ENCODE measurements at regions not wholly inside any gene's neighbourhood (a gene's known extent, or its start where the extent isn't known, plus 50 kb on each side); places are given as distances from the start of the nearest gene placed in this dataset.

DNA sequence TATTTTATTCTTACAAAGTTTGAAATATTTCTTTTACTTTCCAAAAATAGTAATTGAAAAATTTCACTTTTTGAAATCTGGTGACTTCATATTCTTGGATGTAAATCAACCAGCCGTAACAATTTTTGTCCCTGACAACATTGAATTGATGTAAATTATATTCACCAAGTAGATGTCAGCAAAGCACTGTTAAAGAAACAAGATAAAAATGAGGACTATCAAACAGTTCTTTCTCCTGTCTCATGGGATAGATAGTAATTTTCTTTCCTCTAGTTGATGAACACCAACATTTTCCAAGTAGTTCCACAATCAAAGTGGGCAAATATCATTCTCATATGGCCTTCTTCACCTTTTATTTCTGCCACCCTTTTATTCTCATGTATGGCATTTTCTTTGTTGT, 1461.9 kb downstream of the MAT2B start:
- Histone ChIP-seq H3K27ac (ENCODE audit: low read depth in 2 of 2, low read length in 1 of 2) (no peak overlapping the region), H3K4me1 (ENCODE audit: control insufficient read depth in 2 of 2, insufficient read depth in 2 of 2, low read length in 1 of 2) (no peaks in the 10 kb centered on the region), H3K9me3 (ENCODE audit: control insufficient read depth in 2 of 2, insufficient read depth in 1 of 2, low read depth in 1 of 2, low read length in 1 of 2) (no peaks in the 10 kb centered on the region), H3K36me3 (ENCODE audit: control insufficient read depth in 2 of 2, insufficient read depth in 2 of 2, low read length in 1 of 2) (no peaks in the 10 kb centered on the region), H3K27me3 (ENCODE audit: control insufficient read depth in 1 of 2, insufficient read depth in 2 of 2, low read length in 2 of 2) (no peaks in the 10 kb centered on the region), H3K4me3 (ENCODE audit: low read depth in 1 of 2, low read length in 2 of 2) (no peak overlapping the region)
- WGBS, 2 donors, result 53 to 59% methylated on average over 1 of the region's 1 CpG

DNA sequence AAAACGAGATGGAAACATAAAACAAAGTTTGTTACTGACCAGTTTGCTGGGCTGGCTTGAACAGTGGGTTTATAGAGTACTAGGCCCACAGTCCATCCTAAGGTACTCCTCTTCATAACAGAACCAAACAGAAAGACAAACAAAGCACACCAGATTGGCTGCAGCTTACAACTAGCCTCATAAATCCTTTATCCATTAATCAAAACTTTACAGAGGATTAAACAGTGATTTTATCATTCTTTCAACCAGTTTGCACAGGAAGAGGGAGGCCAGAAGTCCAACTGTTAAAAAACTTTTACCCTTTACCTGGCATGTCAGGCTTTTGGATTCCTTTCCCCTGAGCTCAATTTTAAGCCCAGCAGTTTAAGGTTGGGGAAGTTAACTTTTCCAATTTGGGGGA, 1467.6 kb downstream of the MAT2B start:
- WGBS, 2 donors, result 10 to 35% methylated on average over 1 of the region's 1 CpG
- H3K27me3 ChIP-seq (ENCODE audit: control insufficient read depth in 1 of 2, insufficient read depth in 2 of 2, low read length in 2 of 2), result no peaks in the 10 kb centered on the region
- H3K4me1 ChIP-seq (ENCODE audit: control insufficient read depth in 2 of 2, insufficient read depth in 2 of 2, low read length in 1 of 2), result no peaks in the 10 kb centered on the region
- H3K36me3 ChIP-seq (ENCODE audit: control insufficient read depth in 2 of 2, insufficient read depth in 2 of 2, low read length in 1 of 2), result no peaks in the 10 kb centered on the region
- H3K9me3 ChIP-seq (ENCODE audit: control insufficient read depth in 2 of 2, insufficient read depth in 1 of 2, low read depth in 1 of 2, low read length in 1 of 2), result no peaks in the 10 kb centered on the region
- no peak overlapping the region for H3K27ac ChIP-seq (ENCODE audit: low read depth in 2 of 2, low read length in 1 of 2)
- no peak overlapping the region for H3K4me3 ChIP-seq (ENCODE audit: low read depth in 1 of 2, low read length in 2 of 2)

DNA sequence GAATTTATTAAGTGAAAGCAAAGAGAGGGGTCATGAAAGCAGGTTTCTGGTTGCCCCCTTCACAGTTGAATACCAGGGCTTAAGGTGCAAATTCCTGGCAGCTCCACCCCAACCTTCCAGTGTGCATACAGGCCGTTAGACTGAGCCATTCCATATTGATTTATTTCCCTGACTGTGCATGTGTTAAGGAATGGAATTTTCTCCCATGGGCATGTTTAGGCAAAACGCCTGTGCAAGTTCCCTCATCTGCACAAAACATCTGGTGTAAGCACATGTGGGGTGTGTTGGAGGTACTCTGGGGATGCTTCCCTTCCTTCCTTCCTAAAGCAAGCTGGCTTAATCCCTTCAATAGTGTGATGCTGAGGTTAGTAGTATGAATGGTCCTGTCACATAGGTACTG, 1470.6 kb downstream of the MAT2B start:
- no peak overlapping the region for H3K27ac ChIP-seq (ENCODE audit: low read depth in 2 of 2, low read length in 1 of 2)
- 33 to 45% methylated on average over 2 of the region's 2 CpGs for WGBS, 2 donors
- no peaks in the 10 kb centered on the region for H3K27me3 ChIP-seq (ENCODE audit: control insufficient read depth in 1 of 2, insufficient read depth in 2 of 2, low read length in 2 of 2)

DNA sequence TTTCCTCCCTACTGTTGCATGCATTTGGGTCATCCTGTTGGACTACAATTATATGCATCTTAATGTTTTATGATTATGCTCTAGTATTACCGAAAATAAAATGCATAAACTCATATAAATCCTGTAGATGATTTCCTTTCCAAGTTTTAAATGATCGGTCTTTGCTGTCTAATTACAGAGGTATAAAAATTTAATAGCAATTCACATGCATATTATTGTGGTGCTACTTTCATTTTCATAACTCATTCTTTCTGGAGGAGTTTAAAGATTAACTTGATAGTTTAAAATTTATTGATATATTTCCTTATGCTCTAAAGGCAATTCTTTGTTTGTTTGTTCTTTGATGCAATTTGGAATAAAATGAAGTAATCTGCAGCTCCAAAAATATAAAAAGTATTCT, 1475.1 kb downstream of the MAT2B start:
- no peaks in the 10 kb centered on the region for H3K4me1 ChIP-seq (ENCODE audit: control insufficient read depth in 2 of 2, insufficient read depth in 2 of 2, low read length in 1 of 2)
- no peaks in the 10 kb centered on the region for H3K9me3 ChIP-seq (ENCODE audit: control insufficient read depth in 2 of 2, insufficient read depth in 1 of 2, low read depth in 1 of 2, low read length in 1 of 2)
- no peak overlapping the region for H3K27ac ChIP-seq (ENCODE audit: low read depth in 2 of 2, low read length in 1 of 2)
- H3K4me3 ChIP-seq (ENCODE audit: low read depth in 1 of 2, low read length in 2 of 2), result no peak overlapping the region
- 72 to 83% methylated on average over 2 of the region's 2 CpGs for WGBS, 2 donors
- no peaks in the 10 kb centered on the region for H3K36me3 ChIP-seq (ENCODE audit: control insufficient read depth in 2 of 2, insufficient read depth in 2 of 2, low read length in 1 of 2)
- H3K27me3 ChIP-seq (ENCODE audit: control insufficient read depth in 1 of 2, insufficient read depth in 2 of 2, low read length in 2 of 2), result no peaks in the 10 kb centered on the region

More for the DNA sequence above, 1470.6 kb downstream of the MAT2B start:
- H3K4me3 ChIP-seq (ENCODE audit: low read depth in 1 of 2, low read length in 2 of 2), result no peak overlapping the region
- H3K4me1 ChIP-seq (ENCODE audit: control insufficient read depth in 2 of 2, insufficient read depth in 2 of 2, low read length in 1 of 2), result no peaks in the 10 kb centered on the region
- no peaks in the 10 kb centered on the region for H3K9me3 ChIP-seq (ENCODE audit: control insufficient read depth in 2 of 2, insufficient read depth in 1 of 2, low read depth in 1 of 2, low read length in 1 of 2)
- no peaks in the 10 kb centered on the region for H3K36me3 ChIP-seq (ENCODE audit: control insufficient read depth in 2 of 2, insufficient read depth in 2 of 2, low read length in 1 of 2)

DNA sequence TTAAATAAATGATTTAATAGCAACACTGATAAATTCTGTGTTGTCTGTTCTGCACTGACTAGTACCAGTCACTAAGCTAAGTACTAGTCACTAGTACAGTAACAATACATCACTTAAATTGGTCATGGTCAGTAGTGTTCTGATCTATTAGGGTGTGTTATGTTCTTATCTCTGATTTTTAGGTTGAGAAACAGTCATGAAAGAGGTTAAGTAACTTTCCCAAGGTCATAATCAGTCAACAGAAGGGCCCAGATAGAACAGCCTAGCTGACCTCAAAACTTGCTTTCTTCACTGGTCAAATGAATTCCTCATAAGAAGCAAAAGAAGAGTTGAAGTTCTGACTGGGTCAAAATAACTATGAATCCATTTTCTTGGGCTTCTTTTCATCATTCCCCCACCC, 1492.7 kb downstream of the MAT2B start:
- H3K27ac ChIP-seq (ENCODE audit: low read depth in 2 of 2, low read length in 1 of 2), result no peak overlapping the region
- no peaks in the 10 kb centered on the region for H3K4me1 ChIP-seq (ENCODE audit: control insufficient read depth in 2 of 2, insufficient read depth in 2 of 2, low read length in 1 of 2)
- peaks cover 0 to 2% of the 10 kb centered on the region in 2 donors for H3K9me3 ChIP-seq (ENCODE audit: control insufficient read depth in 2 of 2, insufficient read depth in 1 of 2, low read depth in 1 of 2, low read length in 1 of 2)
- no peaks in the 10 kb centered on the region for H3K36me3 ChIP-seq (ENCODE audit: control insufficient read depth in 2 of 2, insufficient read depth in 2 of 2, low read length in 1 of 2)
- H3K4me3 ChIP-seq (ENCODE audit: low read depth in 1 of 2, low read length in 2 of 2), result no peak overlapping the region
- H3K27me3 ChIP-seq (ENCODE audit: control insufficient read depth in 1 of 2, insufficient read depth in 2 of 2, low read length in 2 of 2), result no peaks in the 10 kb centered on the region

DNA sequence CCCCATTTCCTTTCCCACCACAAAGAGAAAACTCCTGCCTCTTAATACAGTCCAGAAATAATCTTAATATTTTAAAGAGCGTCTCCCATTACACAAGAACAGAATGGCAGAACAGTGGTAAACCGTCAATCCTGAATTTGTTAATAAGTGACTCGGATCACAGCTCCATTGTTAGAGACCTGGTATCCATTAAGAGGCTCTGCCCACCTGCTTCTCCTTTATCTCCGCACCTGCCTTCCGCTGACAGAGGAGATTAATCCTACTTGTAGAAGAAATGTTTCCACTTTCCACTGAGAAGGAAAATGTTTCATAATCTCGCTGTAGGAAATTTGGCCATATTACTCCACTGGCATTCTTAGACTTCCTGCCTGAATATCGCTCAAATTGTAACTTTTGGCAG, 1493.2 kb downstream of the MAT2B start:
- Histone ChIP-seq H3K9me3 (ENCODE audit: control insufficient read depth in 2 of 2, insufficient read depth in 1 of 2, low read depth in 1 of 2, low read length in 1 of 2) (peaks cover 0 to 2% of the 10 kb centered on the region in 2 donors), H3K4me1 (ENCODE audit: control insufficient read depth in 2 of 2, insufficient read depth in 2 of 2, low read length in 1 of 2) (no peaks in the 10 kb centered on the region), H3K27me3 (ENCODE audit: control insufficient read depth in 1 of 2, insufficient read depth in 2 of 2, low read length in 2 of 2) (no peaks in the 10 kb centered on the region), H3K4me3 (ENCODE audit: low read depth in 1 of 2, low read length in 2 of 2) (no peak overlapping the region), H3K36me3 (ENCODE audit: control insufficient read depth in 2 of 2, insufficient read depth in 2 of 2, low read length in 1 of 2) (no peaks in the 10 kb centered on the region), H3K27ac (ENCODE audit: low read depth in 2 of 2, low read length in 1 of 2) (no peak overlapping the region)
- 70 to 86% methylated on average over 7 of the region's 7 CpGs for WGBS, 2 donors

DNA sequence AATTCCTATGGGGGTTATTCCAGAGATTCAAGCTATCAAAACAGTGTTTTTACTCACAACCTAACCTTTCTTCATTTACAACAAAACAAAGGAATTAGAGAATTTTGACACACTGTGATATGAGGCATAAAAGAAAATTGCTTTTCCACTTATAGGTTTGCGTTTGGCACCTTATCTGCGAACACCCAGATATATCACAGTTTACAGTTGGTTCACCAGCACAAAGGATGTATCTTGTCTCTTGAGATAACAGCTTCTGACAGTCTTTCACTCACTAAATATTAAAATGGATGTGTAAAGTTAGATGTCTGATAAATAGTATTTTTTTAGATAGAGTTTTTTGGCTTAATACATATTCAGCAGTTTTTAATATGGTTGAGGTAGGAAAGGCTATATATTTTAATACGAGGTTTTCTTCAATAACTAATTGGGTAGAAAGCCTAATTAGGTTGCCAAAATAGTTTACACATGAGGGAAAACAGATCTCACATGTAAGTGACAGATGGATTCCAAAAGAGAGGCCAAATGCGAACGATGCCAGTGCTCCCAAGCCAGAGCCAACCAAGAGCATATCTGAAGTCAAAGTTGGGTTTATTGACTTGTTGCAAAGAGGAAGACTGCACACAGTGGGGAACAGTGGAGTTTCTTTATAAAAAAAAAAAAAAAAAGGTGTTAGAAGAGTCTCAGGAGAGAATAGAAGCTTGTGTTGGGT, 1495.2 kb downstream of the MAT2B start:
- no peaks in the 10 kb centered on the region for H3K4me1 ChIP-seq (ENCODE audit: control insufficient read depth in 2 of 2, insufficient read depth in 2 of 2, low read length in 1 of 2)
- no peaks in the 10 kb centered on the region for H3K9me3 ChIP-seq (ENCODE audit: control insufficient read depth in 2 of 2, insufficient read depth in 1 of 2, low read depth in 1 of 2, low read length in 1 of 2)
- no peaks in the 10 kb centered on the region for H3K27me3 ChIP-seq (ENCODE audit: control insufficient read depth in 1 of 2, insufficient read depth in 2 of 2, low read length in 2 of 2)
- H3K4me3 ChIP-seq (ENCODE audit: low read depth in 1 of 2, low read length in 2 of 2), result no peak overlapping the region
- WGBS, 2 donors, result 70 to 81% methylated on average over 5 of the region's 5 CpGs
- H3K36me3 ChIP-seq (ENCODE audit: control insufficient read depth in 2 of 2, insufficient read depth in 2 of 2, low read length in 1 of 2), result no peaks in the 10 kb centered on the region
- H3K27ac ChIP-seq (ENCODE audit: low read depth in 2 of 2, low read length in 1 of 2), result no peak overlapping the region

DNA sequence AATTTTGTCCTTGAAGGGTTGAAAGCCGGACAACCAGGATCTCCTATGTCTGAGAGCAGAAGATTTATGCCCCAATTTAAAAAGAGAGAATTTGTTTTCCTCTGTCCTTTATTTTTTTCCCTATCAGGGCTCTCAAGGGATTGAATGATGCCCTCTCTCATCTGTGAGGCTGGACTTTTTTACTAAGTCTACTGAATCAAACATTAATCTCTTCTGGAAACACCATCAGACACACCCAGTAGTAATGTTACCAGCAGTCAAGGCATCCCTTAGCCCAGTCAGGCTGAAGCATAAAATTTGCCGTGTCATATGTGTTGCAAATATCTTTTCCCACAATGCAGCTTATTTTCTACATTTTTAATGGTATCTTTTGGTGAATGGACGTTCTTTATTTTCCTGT, 1497.9 kb downstream of the MAT2B start:
- H3K4me3 ChIP-seq (ENCODE audit: low read depth in 1 of 2, low read length in 2 of 2), result no peak overlapping the region
- WGBS, 2 donors, result 59 to 63% methylated on average over 3 of the region's 3 CpGs
- no peak overlapping the region for H3K27ac ChIP-seq (ENCODE audit: low read depth in 2 of 2, low read length in 1 of 2)
- H3K4me1 ChIP-seq (ENCODE audit: control insufficient read depth in 2 of 2, insufficient read depth in 2 of 2, low read length in 1 of 2), result no peaks in the 10 kb centered on the region
- no peaks in the 10 kb centered on the region for H3K27me3 ChIP-seq (ENCODE audit: control insufficient read depth in 1 of 2, insufficient read depth in 2 of 2, low read length in 2 of 2)
- no peaks in the 10 kb centered on the region for H3K36me3 ChIP-seq (ENCODE audit: control insufficient read depth in 2 of 2, insufficient read depth in 2 of 2, low read length in 1 of 2)
- H3K9me3 ChIP-seq (ENCODE audit: control insufficient read depth in 2 of 2, insufficient read depth in 1 of 2, low read depth in 1 of 2, low read length in 1 of 2), result no peaks in the 10 kb centered on the region

DNA sequence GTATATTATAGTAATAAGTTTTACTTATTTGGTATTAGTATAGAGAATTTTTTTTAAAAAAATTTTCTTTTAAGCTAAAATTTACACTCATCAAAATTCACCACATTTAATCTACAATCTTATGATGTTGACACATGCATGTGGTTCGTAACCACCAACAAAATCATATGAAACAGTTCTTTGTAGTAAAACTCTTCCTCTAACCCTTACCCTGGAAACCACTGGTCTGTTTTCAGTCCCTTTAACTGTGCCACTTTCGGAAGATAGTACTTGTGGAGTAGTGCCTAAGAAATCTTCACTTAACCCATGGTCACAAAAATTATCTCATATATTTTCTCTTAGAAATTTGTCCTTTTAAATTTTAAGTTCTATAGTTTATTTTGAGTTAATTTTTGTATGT, 1498.8 kb downstream of the MAT2B start:
- Histone ChIP-seq H3K27ac (ENCODE audit: low read depth in 2 of 2, low read length in 1 of 2) (no peak overlapping the region), H3K27me3 (ENCODE audit: control insufficient read depth in 1 of 2, insufficient read depth in 2 of 2, low read length in 2 of 2) (no peaks in the 10 kb centered on the region), H3K9me3 (ENCODE audit: control insufficient read depth in 2 of 2, insufficient read depth in 1 of 2, low read depth in 1 of 2, low read length in 1 of 2) (no peaks in the 10 kb centered on the region), H3K4me1 (ENCODE audit: control insufficient read depth in 2 of 2, insufficient read depth in 2 of 2, low read length in 1 of 2) (no peaks in the 10 kb centered on the region), H3K36me3 (ENCODE audit: control insufficient read depth in 2 of 2, insufficient read depth in 2 of 2, low read length in 1 of 2) (no peaks in the 10 kb centered on the region), H3K4me3 (ENCODE audit: low read depth in 1 of 2, low read length in 2 of 2) (no peak overlapping the region)
- 83 to 90% methylated on average over 2 of the region's 2 CpGs for whole genome bisulfite sequencing, 2 donors

DNA sequence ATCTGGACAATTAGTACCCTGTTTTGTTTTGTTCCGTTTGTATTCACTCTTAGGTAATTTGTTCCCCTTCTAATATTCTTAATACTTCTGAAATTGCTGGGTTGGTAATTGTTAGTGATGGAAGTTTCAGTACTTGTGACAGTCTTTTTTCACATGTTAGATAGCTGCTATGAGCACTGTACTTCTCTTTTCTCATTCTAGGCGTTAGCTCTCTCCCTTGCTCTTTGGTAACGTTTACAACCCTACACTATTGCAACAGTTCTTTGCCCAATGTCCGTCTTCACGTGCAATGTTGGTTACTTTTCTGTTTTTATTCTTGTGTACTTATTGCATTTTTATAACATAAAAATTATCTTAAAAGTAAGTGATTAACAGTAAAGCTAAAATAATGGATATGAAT, 1509.0 kb downstream of the MAT2B start:
- Histone ChIP-seq H3K4me3 (ENCODE audit: low read depth in 1 of 2, low read length in 2 of 2) (no peak overlapping the region), H3K27ac (ENCODE audit: low read depth in 2 of 2, low read length in 1 of 2) (no peak overlapping the region), H3K9me3 (ENCODE audit: control insufficient read depth in 2 of 2, insufficient read depth in 1 of 2, low read depth in 1 of 2, low read length in 1 of 2) (no peaks in the 10 kb centered on the region), H3K4me1 (ENCODE audit: control insufficient read depth in 2 of 2, insufficient read depth in 2 of 2, low read length in 1 of 2) (no peaks in the 10 kb centered on the region), H3K27me3 (ENCODE audit: control insufficient read depth in 1 of 2, insufficient read depth in 2 of 2, low read length in 2 of 2) (no peaks in the 10 kb centered on the region), H3K36me3 (ENCODE audit: control insufficient read depth in 2 of 2, insufficient read depth in 2 of 2, low read length in 1 of 2) (no peaks in the 10 kb centered on the region)
- 83 to 86% methylated on average over 5 of the region's 5 CpGs for WGBS, 2 donors
